Left renal cortex interstitium (tissue), 4 donors: ENCODE measurements at regions not wholly inside any gene's neighbourhood (a gene's known extent, or its start where the extent isn't known, plus 50 kb on each side); places are given as distances from the start of the nearest gene placed in this dataset.
"Not testable (repeated sequence)": the region's sequence is repeated elsewhere in the genome, so short reads cannot be mapped to it uniquely, and the experiment has no call there.

ENCODE experiments used
- DNase-seq, 4 donors: peaks; one replicate each; pipeline ENCODE4 v3.0.0-alpha.2; 2013; ENCODE audit warnings: low read depth in 4 of 4, low spot score in 2 of 4, missing footprints in 1 of 4

- no peak for DNase-seq
Observed at GRCh38 chr14:88981948-88982347, 157.5 kb downstream of the TTC8 start.

- no peak for DNase-seq
Observed at GRCh38 chr14:88983755-88984154, 159.3 kb downstream of the TTC8 start.

DNA sequence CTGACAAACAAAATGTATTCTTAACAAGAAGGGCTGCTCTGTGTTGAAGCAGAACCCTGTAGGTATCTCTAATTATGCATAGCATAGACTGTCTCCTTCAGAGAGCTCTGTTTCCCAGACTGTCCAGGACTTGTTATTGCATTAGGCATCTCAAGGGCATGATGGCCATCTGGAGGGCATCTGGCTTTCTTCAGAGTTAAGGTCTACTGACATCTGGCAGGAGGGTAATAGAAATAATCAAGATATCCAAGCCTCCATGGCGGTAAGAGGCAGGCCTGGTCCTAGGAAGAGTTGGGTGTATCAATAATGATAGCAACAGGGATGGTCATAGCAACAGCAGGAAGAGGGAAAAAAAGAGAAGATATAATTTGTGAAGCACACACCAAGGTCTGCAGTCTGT is 161.2 kb downstream of the TTC8 start:
- DNase-seq, result no peak

- no peak for DNase-seq
Observed at GRCh38 chr14:88986146-88986841, 161.8 kb downstream of the TTC8 start.

GRCh38 chr14:88986908-88987307 is 162.5 kb downstream of the TTC8 start:
- DNase-seq, result not testable (repeated sequence)

DNA sequence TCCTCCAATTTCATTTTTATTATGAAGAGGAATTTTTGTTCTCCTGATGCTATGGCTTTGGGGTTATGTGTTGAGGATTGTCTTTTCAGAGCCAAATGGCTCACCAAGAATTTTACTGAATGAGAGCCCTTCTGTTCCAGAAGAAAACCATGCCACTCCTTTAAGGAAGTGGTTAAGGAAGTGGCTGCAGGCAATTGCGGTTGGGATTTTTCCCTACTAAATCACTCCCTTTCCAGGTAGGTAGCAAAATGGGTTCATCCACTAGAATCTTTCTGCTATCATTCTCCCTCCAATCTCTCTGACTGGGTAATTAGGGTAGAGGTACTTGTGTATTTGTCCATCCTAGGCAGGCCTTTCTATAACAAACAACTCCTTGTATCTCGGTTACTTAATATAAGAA is 163.1 kb downstream of the TTC8 start:
- no peak for DNase-seq

DNA sequence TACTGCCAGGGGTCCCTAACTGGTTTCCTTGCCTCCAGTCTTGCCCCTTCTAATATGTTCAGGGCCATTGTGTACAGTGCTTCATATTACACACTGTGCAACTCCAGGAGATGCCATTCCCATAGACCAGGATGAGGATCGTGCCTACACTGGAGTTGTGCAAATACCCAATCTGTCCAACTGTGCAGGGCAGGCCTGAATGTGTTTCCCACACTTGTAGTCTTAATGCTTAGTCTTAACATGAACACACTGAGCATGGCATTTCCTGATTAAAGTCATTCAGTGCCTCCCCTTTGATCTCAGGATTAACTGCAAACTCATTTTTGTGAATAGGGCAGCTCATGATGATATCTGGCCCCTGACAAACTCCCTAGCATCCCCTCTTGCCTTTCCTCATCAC is 165.5 kb downstream of the TTC8 start:
- no peak for DNase-seq

DNA sequence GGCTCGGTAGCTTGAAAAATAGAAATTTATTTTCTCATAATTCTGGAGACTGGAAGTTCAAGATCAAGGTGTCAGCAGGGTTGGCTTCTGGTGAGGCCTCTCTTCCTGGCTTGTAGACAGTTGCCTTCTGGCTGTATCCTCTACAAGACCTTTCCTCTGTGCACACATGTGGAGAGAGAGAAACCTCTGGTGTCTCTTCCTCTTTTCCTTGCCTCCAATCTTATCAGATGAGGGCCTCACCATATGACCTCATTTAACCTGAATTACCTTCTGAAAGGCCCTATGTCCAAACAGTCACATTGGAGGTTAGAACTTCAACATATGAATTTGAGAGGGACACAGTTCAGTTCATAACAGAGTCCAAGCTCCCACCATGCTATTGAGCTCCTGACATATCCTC is 166.4 kb downstream of the TTC8 start:
- no peak for DNase-seq

- no peak for DNase-seq
Observed at GRCh38 chr14:88992011-88992410, 167.6 kb downstream of the TTC8 start.

DNA sequence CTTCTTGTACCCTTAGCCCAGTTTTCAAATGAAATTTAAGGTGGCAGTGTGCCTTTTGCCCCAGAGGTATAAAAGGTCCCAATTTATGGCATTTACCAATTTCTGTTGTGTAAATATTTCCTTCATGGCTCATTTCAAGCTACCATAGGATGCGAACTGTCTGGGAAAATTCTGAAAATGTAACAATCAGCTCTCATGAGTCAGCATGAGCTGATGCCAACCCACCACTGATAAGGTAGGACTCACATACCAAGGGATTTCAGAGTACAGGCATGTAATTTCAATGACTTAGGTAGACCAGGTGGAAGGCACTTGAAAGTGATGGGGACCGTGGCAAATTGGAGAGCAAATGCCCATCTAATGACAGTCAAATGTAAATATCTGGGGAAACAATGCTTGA is 169.5 kb downstream of the TTC8 start:
- no peak for DNase-seq

DNA sequence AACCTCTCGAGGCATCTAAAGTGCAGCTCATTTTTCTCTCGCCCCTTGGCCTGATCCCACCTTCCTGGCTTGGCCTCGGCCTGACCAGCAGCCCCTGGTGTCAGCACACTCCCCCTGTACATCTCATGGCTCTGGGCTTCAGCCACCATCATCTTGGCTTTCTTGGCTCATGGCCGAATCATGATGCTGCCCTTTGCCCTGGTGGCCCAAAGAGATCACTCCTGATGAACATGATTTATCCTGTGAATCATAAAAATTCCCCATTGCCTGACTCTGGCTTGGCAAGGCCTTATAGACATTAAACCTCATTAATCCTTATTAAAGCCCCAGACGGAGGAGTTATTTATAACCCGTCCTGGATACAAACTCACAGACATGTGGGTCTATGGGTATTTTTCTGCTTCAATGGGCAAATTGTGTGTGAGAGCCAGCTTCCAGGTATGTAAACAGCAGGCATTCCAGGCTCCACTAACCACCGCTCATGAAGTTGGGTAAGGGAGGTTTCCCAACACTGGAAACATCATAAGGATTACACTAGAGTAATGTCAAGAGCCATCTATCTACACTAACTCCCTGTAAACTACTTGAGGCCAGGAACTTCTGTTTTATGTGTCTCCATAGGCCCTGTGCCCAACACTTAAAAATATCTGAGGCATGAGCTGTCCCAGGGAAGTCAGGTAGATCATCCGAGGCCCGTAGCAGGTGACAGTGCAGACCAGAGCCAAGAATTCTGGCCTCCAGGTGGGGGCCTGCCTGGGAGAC is 171.2 kb downstream of the TTC8 start:
- no peak for DNase-seq

DNA sequence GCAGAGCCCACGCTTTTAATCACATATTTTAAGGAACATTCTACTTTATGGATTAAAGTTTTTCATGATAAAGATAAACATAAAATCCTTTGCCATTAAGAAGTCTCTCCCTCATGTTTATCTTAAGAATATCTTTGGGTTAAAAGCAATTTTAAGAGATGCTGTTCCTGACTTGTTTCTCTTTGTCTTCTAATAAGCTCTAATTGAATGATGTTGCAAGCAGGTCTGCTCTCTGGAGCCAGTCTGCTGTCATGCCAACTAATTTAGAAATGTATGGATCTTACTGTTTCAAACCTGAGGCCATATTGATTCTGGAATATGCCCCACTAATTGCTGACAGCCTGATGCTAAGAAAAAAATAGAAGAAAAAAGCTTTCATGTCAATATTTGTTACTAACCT is 173.6 kb downstream of the TTC8 start:
- no peak for DNase-seq

GRCh38 chr14:88999137-88999536 is 174.7 kb downstream of the TTC8 start:
- DNase-seq, result no peak

GRCh38 chr14:89000007-89000942 is 175.8 kb downstream of the TTC8 start:
- no peak for DNase-seq

- no peak for DNase-seq
Observed at GRCh38 chr14:89004166-89004565, 179.7 kb downstream of the TTC8 start.

- DNase-seq, result no peak
Observed at GRCh38 chr14:89007906-89008305, 183.5 kb downstream of the TTC8 start.

GRCh38 chr14:89011355-89012281 is 187.2 kb downstream of the TTC8 start:
- no peak for DNase-seq

- no peak for DNase-seq
Observed at GRCh38 chr14:89012282-89013097, 188.0 kb downstream of the TTC8 start.

DNA sequence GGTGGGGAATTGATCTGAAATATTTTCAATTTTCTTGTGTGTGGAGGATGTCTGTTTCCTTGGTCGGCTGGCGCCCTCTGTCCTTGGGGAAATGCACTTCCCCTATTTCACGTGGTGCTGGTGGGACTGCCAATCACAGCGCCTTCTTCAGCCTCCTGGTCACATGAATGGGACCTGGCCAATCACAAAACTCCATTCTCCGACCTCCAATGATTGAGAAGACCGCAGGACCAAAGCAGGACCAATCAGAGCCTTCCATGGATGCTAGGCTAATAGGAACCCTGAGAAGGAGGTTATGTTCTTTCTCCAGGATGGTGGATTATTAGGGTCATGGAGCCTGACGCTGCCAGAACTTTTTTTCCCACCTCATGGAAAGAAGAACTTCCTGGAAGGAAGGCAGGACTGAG is 188.7 kb downstream of the TTC8 start:
- no peak for DNase-seq
